ENCODE measurements at regions not wholly inside any gene's neighbourhood (a gene's known extent, or its start where the extent isn't known, plus 50 kb on each side); places are given as distances from the start of the nearest gene placed in this dataset.
"Not testable (repeated sequence)": the region's sequence is repeated elsewhere in the genome, so short reads cannot be mapped to it uniquely, and the experiment has no call there.

DNA sequence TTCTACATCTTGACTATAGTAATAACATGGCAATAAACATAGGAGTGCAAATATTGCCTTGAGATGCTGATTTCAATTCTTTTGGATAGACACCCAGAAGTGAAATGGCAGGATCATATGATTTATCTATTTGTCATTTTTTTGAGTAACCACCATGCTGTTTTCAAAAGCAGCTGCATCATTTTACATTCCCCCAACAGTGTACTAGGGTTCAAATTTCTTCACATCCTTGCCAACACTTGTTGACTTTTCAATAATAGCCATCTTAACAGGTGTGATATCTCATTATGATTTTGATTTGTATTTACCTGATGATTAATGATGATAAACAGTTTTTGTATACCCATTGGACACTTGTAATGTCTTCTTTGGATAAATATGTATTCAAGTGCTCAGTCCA lies 90.8 kb downstream of the STRADB start:
- TF ChIP-seq, protein P1, sequence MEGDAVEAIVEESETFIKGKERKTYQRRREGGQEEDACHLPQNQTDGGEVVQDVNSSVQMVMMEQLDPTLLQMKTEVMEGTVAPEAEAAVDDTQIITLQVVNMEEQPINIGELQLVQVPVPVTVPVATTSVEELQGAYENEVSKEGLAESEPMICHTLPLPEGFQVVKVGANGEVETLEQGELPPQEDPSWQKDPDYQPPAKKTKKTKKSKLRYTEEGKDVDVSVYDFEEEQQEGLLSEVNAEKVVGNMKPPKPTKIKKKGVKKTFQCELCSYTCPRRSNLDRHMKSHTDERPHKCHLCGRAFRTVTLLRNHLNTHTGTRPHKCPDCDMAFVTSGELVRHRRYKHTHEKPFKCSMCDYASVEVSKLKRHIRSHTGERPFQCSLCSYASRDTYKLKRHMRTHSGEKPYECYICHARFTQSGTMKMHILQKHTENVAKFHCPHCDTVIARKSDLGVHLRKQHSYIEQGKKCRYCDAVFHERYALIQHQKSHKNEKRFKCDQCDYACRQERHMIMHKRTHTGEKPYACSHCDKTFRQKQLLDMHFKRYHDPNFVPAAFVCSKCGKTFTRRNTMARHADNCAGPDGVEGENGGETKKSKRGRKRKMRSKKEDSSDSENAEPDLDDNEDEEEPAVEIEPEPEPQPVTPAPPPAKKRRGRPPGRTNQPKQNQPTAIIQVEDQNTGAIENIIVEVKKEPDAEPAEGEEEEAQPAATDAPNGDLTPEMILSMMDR (IDR thresholded peaks at IDR 0.05; ENCODE audit: low read depth, low read length, missing control alignments): no peak
- H3K36me3 ChIP-seq (replicated peaks): no peaks in the 10 kb centered on the region
- no peaks in the 10 kb centered on the region for H3K27me3 ChIP-seq (replicated peaks)
- in situ Hi-C loops (cut with HindIII; ENCODE audit: low pct_ligation_motif_present, low sequenced_read_pairs): no loop called here
- no peak overlapping the region for H3K27ac ChIP-seq
- H3K4me3 ChIP-seq (ENCODE audit: low read depth, low read length): no peak overlapping the region
- DNase-seq: no peak

DNA sequence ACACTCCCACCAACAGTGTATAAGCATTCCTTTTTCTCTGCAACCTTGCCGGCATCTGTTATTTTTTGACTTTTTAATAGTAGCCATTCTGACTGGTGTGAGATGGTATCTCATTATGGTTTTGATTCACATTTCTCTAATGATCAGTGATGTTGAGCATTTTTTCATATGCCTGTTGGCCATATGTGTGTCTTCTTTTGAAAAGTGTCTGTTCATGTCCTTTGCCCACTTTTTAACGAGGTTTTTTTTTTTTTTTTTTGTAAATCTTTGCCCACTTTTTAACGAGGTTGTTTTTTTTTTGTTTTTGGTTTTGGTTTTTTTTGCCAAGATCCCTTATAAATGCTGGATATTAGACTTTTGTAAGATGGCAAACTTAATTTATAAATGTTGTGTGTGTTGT lies 87.7 kb downstream of the STRADB start:
- H3K27me3 ChIP-seq (replicated peaks); H3K27ac ChIP-seq; H3K36me3 ChIP-seq (replicated peaks); DNase-seq; H3K4me3 ChIP-seq (ENCODE audit: low read depth, low read length); in situ Hi-C loops (cut with HindIII; ENCODE audit: low pct_ligation_motif_present, low sequenced_read_pairs): not testable (repeated sequence)

DNA sequence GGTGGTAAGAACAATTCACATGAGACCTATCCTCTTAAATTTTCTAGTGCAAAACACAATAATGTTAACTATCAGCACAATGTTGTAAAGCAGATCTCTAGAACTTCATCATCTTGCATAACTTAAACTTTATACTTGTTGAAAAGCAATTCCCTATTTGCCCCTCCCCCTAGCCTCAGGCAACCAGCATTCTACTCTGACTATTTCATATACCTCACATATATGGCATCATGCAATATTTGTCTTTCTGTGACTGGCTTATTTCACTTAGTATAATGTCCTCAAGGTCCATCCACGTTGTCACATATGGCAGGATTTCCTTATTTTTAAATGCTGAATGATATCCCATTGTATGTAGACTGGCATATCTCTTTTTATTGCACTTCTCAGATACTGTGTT lies 86.5 kb downstream of the STRADB start:
- DNase-seq: no peak
- Histone ChIP-seq H3K27ac (no peak overlapping the region), H3K36me3 (replicated peaks) (no peaks in the 10 kb centered on the region), H3K4me3 (ENCODE audit: low read depth, low read length) (no peak overlapping the region), H3K27me3 (replicated peaks) (no peaks in the 10 kb centered on the region)
- in situ Hi-C loops (cut with HindIII; ENCODE audit: low pct_ligation_motif_present, low sequenced_read_pairs): no loop called here
- TF ChIP-seq, protein P1 (IDR thresholded peaks at IDR 0.05; ENCODE audit: low read depth, low read length, missing control alignments): no peak

DNA sequence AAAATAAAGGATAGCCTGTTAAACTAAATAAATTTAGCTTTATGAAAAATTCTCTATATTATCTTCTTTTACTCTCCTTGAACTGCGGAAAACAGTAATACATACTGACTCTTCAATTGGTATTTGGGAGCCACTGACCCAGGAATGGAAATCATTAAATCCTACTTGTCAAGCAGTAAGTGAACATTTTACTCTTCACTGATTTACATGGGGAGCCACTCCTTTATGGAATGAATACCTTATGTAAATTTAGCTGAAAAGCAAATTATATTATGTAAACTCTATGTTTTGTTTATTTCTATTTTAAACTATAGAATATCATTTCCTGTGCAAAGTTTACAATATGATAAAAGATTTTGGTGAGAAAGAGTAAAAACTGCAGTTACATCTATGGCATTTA lies 85.2 kb downstream of the STRADB start:
- H3K27me3 ChIP-seq (replicated peaks): no peaks in the 10 kb centered on the region
- no peak for DNase-seq
- no peak overlapping the region for H3K27ac ChIP-seq
- no peaks in the 10 kb centered on the region for H3K36me3 ChIP-seq (replicated peaks)
- in situ Hi-C loops (cut with HindIII; ENCODE audit: low pct_ligation_motif_present, low sequenced_read_pairs): no loop called here
- no peak overlapping the region for H3K4me3 ChIP-seq (ENCODE audit: low read depth, low read length)
- TF ChIP-seq, protein P1 (IDR thresholded peaks at IDR 0.05; ENCODE audit: low read depth, low read length, missing control alignments): no peak

DNA sequence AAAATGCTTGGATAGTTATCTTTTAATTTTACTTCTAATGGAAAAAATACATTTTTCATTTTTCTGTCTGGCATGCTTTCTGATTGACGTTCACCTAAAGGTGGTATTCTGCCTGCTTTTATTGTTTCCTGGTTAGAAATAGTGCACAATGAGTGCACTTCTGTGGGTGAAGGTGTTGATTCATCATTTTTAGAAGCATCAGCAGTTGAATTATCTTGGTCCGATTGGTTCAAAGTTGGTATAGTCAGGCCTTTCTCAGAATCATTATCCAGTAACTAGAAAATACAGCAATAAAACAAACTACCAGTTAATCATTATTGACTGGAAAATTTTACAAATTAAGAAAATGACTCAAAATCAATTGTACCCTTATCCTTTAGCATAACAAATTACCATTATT lies 84.5 kb downstream of the STRADB start:
- Histone ChIP-seq H3K4me3 (ENCODE audit: low read depth, low read length) (no peak overlapping the region), H3K27ac (no peak overlapping the region), H3K36me3 (replicated peaks) (no peaks in the 10 kb centered on the region), H3K27me3 (replicated peaks) (no peaks in the 10 kb centered on the region)
- DNase-seq: no peak
- in situ Hi-C loops (cut with HindIII; ENCODE audit: low pct_ligation_motif_present, low sequenced_read_pairs): no loop called here
- TF ChIP-seq, protein P1 (IDR thresholded peaks at IDR 0.05; ENCODE audit: low read depth, low read length, missing control alignments): no peak

DNA sequence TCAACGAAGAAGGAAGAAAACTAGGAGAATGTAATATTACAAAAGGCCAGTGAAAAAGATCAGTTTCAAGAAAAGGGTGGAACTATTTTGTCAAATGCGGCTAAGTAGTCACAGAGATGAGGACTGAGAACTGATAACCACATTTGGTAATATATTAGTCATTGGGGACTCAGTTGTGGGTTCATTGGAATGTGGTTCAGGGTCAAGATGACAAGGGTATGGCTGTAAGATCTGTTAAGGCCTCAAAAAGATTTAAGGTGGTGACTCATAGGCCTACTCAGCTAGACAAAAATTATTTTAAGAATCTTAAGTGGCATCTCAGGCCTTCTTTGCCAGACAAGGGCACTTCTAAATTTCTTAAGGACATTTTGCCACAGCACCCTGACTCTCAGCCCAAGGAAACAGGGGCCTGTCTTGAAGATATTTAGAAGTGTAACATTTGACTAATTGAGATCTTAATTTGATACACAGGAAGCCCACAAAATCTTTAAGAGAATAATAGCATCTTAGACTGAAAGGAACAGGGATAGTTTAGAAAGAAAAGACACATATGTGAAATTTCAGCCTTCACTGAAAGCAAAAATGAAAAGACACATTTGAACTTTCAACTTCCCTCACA lies 81.3 kb downstream of the STRADB start:
- TF ChIP-seq, protein P1 (IDR thresholded peaks at IDR 0.05; ENCODE audit: low read depth, low read length, missing control alignments): no peak

More for the DNA sequence above, 81.3 kb downstream of the STRADB start:
- H3K36me3 ChIP-seq (replicated peaks): no peaks in the 10 kb centered on the region
- no peak overlapping the region for H3K4me3 ChIP-seq (ENCODE audit: low read depth, low read length)
- peak; percentile 89 for DNase-seq
- no peaks in the 10 kb centered on the region for H3K27me3 ChIP-seq (replicated peaks)
- H3K27ac ChIP-seq: peak overlapping the region; percentile 65
- in situ Hi-C loops (cut with HindIII; ENCODE audit: low pct_ligation_motif_present, low sequenced_read_pairs): no loop called here

Data from brain microvascular endothelial cell (primary cell).